ENCODE measurements at regions not wholly inside any gene's neighbourhood (a gene's known extent, or its start where the extent isn't known, plus 50 kb on each side); places are given as distances from the start of the nearest gene placed in this dataset.

GRCh38 chr21:35399002-35399530, 350.0 kb upstream of the RUNX1 start:
- TF ChIP-seq POLR2A (IDR thresholded peaks at IDR 0.05) (no peak), EP300 (IDR thresholded peaks at IDR 0.05) (no peak)
- TF ChIP-seq, protein P1, sequence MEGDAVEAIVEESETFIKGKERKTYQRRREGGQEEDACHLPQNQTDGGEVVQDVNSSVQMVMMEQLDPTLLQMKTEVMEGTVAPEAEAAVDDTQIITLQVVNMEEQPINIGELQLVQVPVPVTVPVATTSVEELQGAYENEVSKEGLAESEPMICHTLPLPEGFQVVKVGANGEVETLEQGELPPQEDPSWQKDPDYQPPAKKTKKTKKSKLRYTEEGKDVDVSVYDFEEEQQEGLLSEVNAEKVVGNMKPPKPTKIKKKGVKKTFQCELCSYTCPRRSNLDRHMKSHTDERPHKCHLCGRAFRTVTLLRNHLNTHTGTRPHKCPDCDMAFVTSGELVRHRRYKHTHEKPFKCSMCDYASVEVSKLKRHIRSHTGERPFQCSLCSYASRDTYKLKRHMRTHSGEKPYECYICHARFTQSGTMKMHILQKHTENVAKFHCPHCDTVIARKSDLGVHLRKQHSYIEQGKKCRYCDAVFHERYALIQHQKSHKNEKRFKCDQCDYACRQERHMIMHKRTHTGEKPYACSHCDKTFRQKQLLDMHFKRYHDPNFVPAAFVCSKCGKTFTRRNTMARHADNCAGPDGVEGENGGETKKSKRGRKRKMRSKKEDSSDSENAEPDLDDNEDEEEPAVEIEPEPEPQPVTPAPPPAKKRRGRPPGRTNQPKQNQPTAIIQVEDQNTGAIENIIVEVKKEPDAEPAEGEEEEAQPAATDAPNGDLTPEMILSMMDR (IDR thresholded peaks at IDR 0.05) = no peak

Measured in tibial nerve (tissue), 4 donors.